ENCODE measurements at regions not wholly inside any gene's neighbourhood (a gene's known extent, or its start where the extent isn't known, plus 50 kb on each side); places are given as distances from the start of the nearest gene placed in this dataset.
A peak's percentile ranks its signal among the peaks of the same experiment; 100 is the strongest.

GRCh38 chr1:90187323-90187585, 192.3 kb downstream of the ZNF326 start:
- DNase-seq (ENCODE audit: low read depth in 1 of 2, low spot score in 1 of 2) = no peak
- no peak overlapping the region for H3K27ac ChIP-seq (replicated peaks)
- TF ChIP-seq SPI1 (IDR thresholded peaks at IDR 0.05; ENCODE audit: borderline replicate concordance, low read depth) (no peak), REST (IDR thresholded peaks at IDR 0.05; ENCODE audit: insufficient replicate concordance, low read depth) (no peak), CTCF (IDR thresholded peaks at IDR 0.05; ENCODE audit: insufficient read depth, low read length) (no peak), POLR2AphosphoS5 (IDR thresholded peaks at IDR 0.05; ENCODE audit: low read depth) (no peak), GABPA (IDR thresholded peaks at IDR 0.05; ENCODE audit: low read depth) (no peak)
- no peak overlapping the region for H3K4me3 ChIP-seq (replicated peaks; ENCODE audit: insufficient read depth, low read length)
- H3K27me3 ChIP-seq (ENCODE audit: insufficient read depth, poor library complexity, severe bottlenecking) = peaks cover 3% of the 10 kb centered on the region

- H3K4me3 ChIP-seq (replicated peaks; ENCODE audit: insufficient read depth, low read length) = no peak overlapping the region
- no peak overlapping the region for H3K27ac ChIP-seq (replicated peaks)
- DNase-seq (ENCODE audit: low read depth in 1 of 2, low spot score in 1 of 2) = no peak
- TF ChIP-seq POLR2AphosphoS5 (IDR thresholded peaks at IDR 0.05; ENCODE audit: low read depth) (no peak), SPI1 (IDR thresholded peaks at IDR 0.05; ENCODE audit: borderline replicate concordance, low read depth) (no peak), GABPA (IDR thresholded peaks at IDR 0.05; ENCODE audit: low read depth) (no peak), REST (IDR thresholded peaks at IDR 0.05; ENCODE audit: insufficient replicate concordance, low read depth) (no peak), CTCF (IDR thresholded peaks at IDR 0.05; ENCODE audit: insufficient read depth, low read length) (no peak)
- peaks cover 3% of the 10 kb centered on the region for H3K27me3 ChIP-seq (ENCODE audit: insufficient read depth, poor library complexity, severe bottlenecking)
These were observed 191.8 kb downstream of the ZNF326 start for GRCh38 chr1:90186506-90187322.

GRCh38 chr1:90176530-90176929, 181.6 kb downstream of the ZNF326 start:
- DNase-seq (ENCODE audit: low read depth in 1 of 2, low spot score in 1 of 2) = peak in 1 of 2 experiments; percentile 4
- Histone ChIP-seq H3K27ac (replicated peaks) (no peak overlapping the region), H3K4me3 (replicated peaks; ENCODE audit: insufficient read depth, low read length) (no peak overlapping the region), H3K27me3 (ENCODE audit: insufficient read depth, poor library complexity, severe bottlenecking) (peaks cover 6% of the 10 kb centered on the region)
- TF ChIP-seq POLR2AphosphoS5 (IDR thresholded peaks at IDR 0.05; ENCODE audit: low read depth) (no peak), GABPA (IDR thresholded peaks at IDR 0.05; ENCODE audit: low read depth) (no peak)

GRCh38 chr1:90175490-90176167, 180.7 kb downstream of the ZNF326 start:
- Histone ChIP-seq H3K27ac (replicated peaks) (no peak overlapping the region), H3K4me3 (replicated peaks; ENCODE audit: insufficient read depth, low read length) (no peak overlapping the region), H3K27me3 (ENCODE audit: insufficient read depth, poor library complexity, severe bottlenecking) (peaks cover 6% of the 10 kb centered on the region)
- DNase-seq (ENCODE audit: low read depth in 1 of 2, low spot score in 1 of 2) = peak in 1 of 2 experiments; percentile 15
- no peak for TF ChIP-seq REST (IDR thresholded peaks at IDR 0.05; ENCODE audit: insufficient replicate concordance, low read depth)
- no peak for TF ChIP-seq CTCF (IDR thresholded peaks at IDR 0.05; ENCODE audit: insufficient read depth, low read length)

Data from HL-60 (cell line).